ENCODE measurements at regions not wholly inside any gene's neighbourhood (a gene's known extent, or its start where the extent isn't known, plus 50 kb on each side); places are given as distances from the start of the nearest gene placed in this dataset.
A peak's percentile ranks its signal among the peaks of the same experiment; 100 is the strongest.
"Not testable (repeated sequence)": the region's sequence is repeated elsewhere in the genome, so short reads cannot be mapped to it uniquely, and the experiment has no call there.

DNA sequence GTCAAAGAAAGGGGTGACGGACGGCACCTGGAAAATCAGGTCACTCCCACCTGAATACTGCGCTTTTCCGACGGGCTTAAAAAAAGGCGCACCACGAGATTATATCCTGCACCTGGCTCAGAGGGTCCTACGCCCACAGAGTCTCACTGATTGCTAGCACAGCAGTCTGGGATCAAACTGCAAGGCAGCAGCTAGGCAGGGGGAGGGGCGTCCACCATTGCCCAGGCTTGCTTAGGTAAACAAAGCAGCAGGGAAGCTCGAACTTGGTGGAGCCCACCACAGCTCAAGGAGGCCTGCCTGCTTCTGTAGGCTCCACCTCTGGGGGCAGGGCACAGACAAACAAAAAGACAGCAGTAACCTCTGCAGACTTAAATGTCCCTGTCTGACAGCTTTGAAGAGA lies 277.3 kb upstream of the ST8SIA4 start:
- H3K4me2 ChIP-seq (ENCODE audit: insufficient read depth, low read length, poor library complexity, severe bottlenecking); H3K4me3 ChIP-seq (ENCODE audit: low read length in 2 of 2); H4K8ac ChIP-seq (ENCODE audit: low read depth, low read length); H3K9ac ChIP-seq (ENCODE audit: low read depth, low read length, poor library complexity); H3K9me3 ChIP-seq (replicated peaks in 1 of 2; ENCODE audit: control insufficient read depth in 2 of 2, insufficient read depth in 1 of 2, low read depth in 1 of 2, low read length in 2 of 2); H2AK5ac ChIP-seq (ENCODE audit: low read depth, low read length); H2BK15ac ChIP-seq (ENCODE audit: low read length); H3K36me3 ChIP-seq (replicated peaks in 1 of 2; ENCODE audit: control insufficient read depth in 2 of 2, insufficient read depth in 2 of 2, low read length in 2 of 2); H3K27ac ChIP-seq (replicated peaks; ENCODE audit: low read length); H2BK5ac ChIP-seq (ENCODE audit: low read length); H3K18ac ChIP-seq (ENCODE audit: low read length); H3K79me1 ChIP-seq (ENCODE audit: low read depth, low read length); H2AFZ ChIP-seq (ENCODE audit: low read length); H3K27me3 ChIP-seq (ENCODE audit: control insufficient read depth in 3 of 3, insufficient read depth in 3 of 3, low read depth in 1 of 3, low read length in 3 of 3); H3K4ac ChIP-seq (ENCODE audit: low read length); H4K91ac ChIP-seq (ENCODE audit: low read depth, low read length, poor library complexity); H2BK12ac ChIP-seq (ENCODE audit: low read length); DNase-seq (ENCODE audit: low spot score); H3K4me1 ChIP-seq (ENCODE audit: control insufficient read depth in 2 of 2, insufficient read depth in 1 of 2, low read depth in 1 of 2, low read length in 2 of 2); H3K14ac ChIP-seq (ENCODE audit: low read length); H2BK120ac ChIP-seq (ENCODE audit: low read depth, low read length); H3K23ac ChIP-seq (ENCODE audit: low read depth, low read length, poor library complexity): not testable (repeated sequence)
- no CpG with 5 or more reads among the region's 10 CpGs for WGBS, 2 donors (ENCODE audit: extremely low coverage in 2 of 2, insufficient read length in 2 of 2, insufficient replicate concordance in 1 of 2)

GRCh38 chr5:101176605-101177004 lies 273.5 kb upstream of the ST8SIA4 start:
- no peak overlapping the region for H3K14ac ChIP-seq (ENCODE audit: low read length)
- no peak overlapping the region for H4K91ac ChIP-seq (ENCODE audit: low read depth, low read length, poor library complexity)
- no peak overlapping the region for H4K8ac ChIP-seq (ENCODE audit: low read depth, low read length)
- H3K4ac ChIP-seq (ENCODE audit: low read length), result no peak overlapping the region
- H3K23ac ChIP-seq (ENCODE audit: low read depth, low read length, poor library complexity), result no peak overlapping the region
- H3K4me3 ChIP-seq (ENCODE audit: low read length in 2 of 2), result no peak overlapping the region
- H3K4me2 ChIP-seq (ENCODE audit: insufficient read depth, low read length, poor library complexity, severe bottlenecking), result no peak overlapping the region
- WGBS, 2 donors (ENCODE audit: extremely low coverage in 2 of 2, insufficient read length in 2 of 2, insufficient replicate concordance in 1 of 2), result no CpG with 5 or more reads among the region's 3 CpGs
- H2AK5ac ChIP-seq (ENCODE audit: low read depth, low read length), result no peak overlapping the region
- no peak overlapping the region for H2AFZ ChIP-seq (ENCODE audit: low read length)
- DNase-seq (ENCODE audit: low spot score), result no peak
- H3K18ac ChIP-seq (ENCODE audit: low read length), result no peak overlapping the region
- H2BK5ac ChIP-seq (ENCODE audit: low read length), result no peak overlapping the region
- no peaks in the 10 kb centered on the region for H3K36me3 ChIP-seq (replicated peaks in 1 of 2; ENCODE audit: control insufficient read depth in 2 of 2, insufficient read depth in 2 of 2, low read length in 2 of 2)
- H2BK12ac ChIP-seq (ENCODE audit: low read length), result no peak overlapping the region
- no peak overlapping the region for H3K9ac ChIP-seq (ENCODE audit: low read depth, low read length, poor library complexity)
- no peaks in the 10 kb centered on the region for H3K79me1 ChIP-seq (ENCODE audit: low read depth, low read length)
- H3K27ac ChIP-seq (replicated peaks; ENCODE audit: low read length), result no peak overlapping the region
- no peak overlapping the region for H2BK120ac ChIP-seq (ENCODE audit: low read depth, low read length)
- H3K27me3 ChIP-seq (ENCODE audit: control insufficient read depth in 3 of 3, insufficient read depth in 3 of 3, low read depth in 1 of 3, low read length in 3 of 3), result no peaks in the 10 kb centered on the region
- H2BK15ac ChIP-seq (ENCODE audit: low read length), result no peak overlapping the region
- no peaks in the 10 kb centered on the region for H3K4me1 ChIP-seq (ENCODE audit: control insufficient read depth in 2 of 2, insufficient read depth in 1 of 2, low read depth in 1 of 2, low read length in 2 of 2)
- H3K9me3 ChIP-seq (replicated peaks in 1 of 2; ENCODE audit: control insufficient read depth in 2 of 2, insufficient read depth in 1 of 2, low read depth in 1 of 2, low read length in 2 of 2), result peaks cover 2 to 8% of the 10 kb centered on the region in 2 donors

DNA sequence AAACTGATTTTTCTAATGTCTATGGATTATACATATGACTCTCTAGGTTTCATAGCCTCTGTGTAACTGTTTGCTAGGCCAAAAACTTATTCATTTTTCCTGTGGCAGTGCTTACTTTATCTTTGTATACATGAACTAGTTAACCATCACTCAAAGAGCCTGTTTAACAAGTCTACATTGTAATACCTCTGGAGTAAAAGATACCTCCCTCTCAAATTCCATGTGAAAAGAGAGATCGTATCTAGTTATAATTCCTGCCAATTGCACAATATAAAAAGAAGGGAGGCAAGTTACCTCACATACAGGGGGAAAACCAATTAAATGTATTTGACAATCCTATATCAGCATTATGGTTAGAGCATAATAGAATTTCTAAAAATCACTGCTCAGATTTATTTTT lies 271.9 kb upstream of the ST8SIA4 start:
- Histone ChIP-seq H3K79me1 (ENCODE audit: low read depth, low read length) (no peaks in the 10 kb centered on the region), H2BK5ac (ENCODE audit: low read length) (no peak overlapping the region), H2AK5ac (ENCODE audit: low read depth, low read length) (no peak overlapping the region), H3K18ac (ENCODE audit: low read length) (no peak overlapping the region), H4K8ac (ENCODE audit: low read depth, low read length) (no peak overlapping the region), H3K4me1 (ENCODE audit: control insufficient read depth in 2 of 2, insufficient read depth in 1 of 2, low read depth in 1 of 2, low read length in 2 of 2) (no peaks in the 10 kb centered on the region), H2BK12ac (ENCODE audit: low read length) (no peak overlapping the region), H3K14ac (ENCODE audit: low read length) (no peak overlapping the region), H2BK15ac (ENCODE audit: low read length) (no peak overlapping the region), H3K4ac (ENCODE audit: low read length) (no peak overlapping the region), H3K36me3 (replicated peaks in 1 of 2; ENCODE audit: control insufficient read depth in 2 of 2, insufficient read depth in 2 of 2, low read length in 2 of 2) (no peaks in the 10 kb centered on the region), H3K4me3 (ENCODE audit: low read length in 2 of 2) (no peak overlapping the region), H4K91ac (ENCODE audit: low read depth, low read length, poor library complexity) (no peak overlapping the region), H3K9ac (ENCODE audit: low read depth, low read length, poor library complexity) (no peak overlapping the region), H3K27ac (replicated peaks; ENCODE audit: low read length) (no peak overlapping the region), H2AFZ (ENCODE audit: low read length) (no peak overlapping the region), H3K27me3 (ENCODE audit: control insufficient read depth in 3 of 3, insufficient read depth in 3 of 3, low read depth in 1 of 3, low read length in 3 of 3) (no peaks in the 10 kb centered on the region), H3K4me2 (ENCODE audit: insufficient read depth, low read length, poor library complexity, severe bottlenecking) (no peak overlapping the region), H3K23ac (ENCODE audit: low read depth, low read length, poor library complexity) (no peak overlapping the region), H2BK120ac (ENCODE audit: low read depth, low read length) (no peak overlapping the region), H3K9me3 (replicated peaks in 1 of 2; ENCODE audit: control insufficient read depth in 2 of 2, insufficient read depth in 1 of 2, low read depth in 1 of 2, low read length in 2 of 2) (peaks cover 2 to 8% of the 10 kb centered on the region in 2 donors)
- DNase-seq (ENCODE audit: low spot score), result no peak
- whole genome bisulfite sequencing, 2 donors (ENCODE audit: extremely low coverage in 2 of 2, insufficient read length in 2 of 2, insufficient replicate concordance in 1 of 2), result no CpG with 5 or more reads among the region's 1 CpG

DNA sequence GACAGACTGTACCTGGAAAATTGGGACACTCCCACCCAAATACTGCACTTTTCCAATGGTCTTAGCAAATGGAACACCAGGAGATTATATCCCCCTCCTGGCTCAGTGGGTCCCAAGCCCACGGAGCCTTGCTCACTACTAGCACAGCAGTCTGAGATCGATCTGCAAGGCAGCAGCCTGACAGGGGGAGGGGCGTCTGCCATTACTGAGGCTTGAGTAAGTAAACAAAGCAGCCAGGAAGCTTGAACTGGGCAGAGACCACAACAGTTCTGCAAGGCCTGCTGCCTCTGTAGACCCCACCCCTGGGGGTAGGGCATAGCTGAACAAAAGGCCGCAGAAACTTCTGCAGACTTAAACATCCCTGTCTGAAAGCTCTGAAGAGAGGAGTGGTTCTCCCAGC lies 260.0 kb upstream of the ST8SIA4 start:
- no peak overlapping the region for H3K4me3 ChIP-seq (ENCODE audit: low read length in 2 of 2)
- H3K27me3 ChIP-seq (ENCODE audit: control insufficient read depth in 3 of 3, insufficient read depth in 3 of 3, low read depth in 1 of 3, low read length in 3 of 3), result no peaks in the 10 kb centered on the region
- WGBS, 2 donors (ENCODE audit: extremely low coverage in 2 of 2, insufficient read length in 2 of 2, insufficient replicate concordance in 1 of 2), result no CpG with 5 or more reads among the region's 4 CpGs
- H3K18ac ChIP-seq (ENCODE audit: low read length), result no peak overlapping the region
- no peaks in the 10 kb centered on the region for H3K36me3 ChIP-seq (replicated peaks in 1 of 2; ENCODE audit: control insufficient read depth in 2 of 2, insufficient read depth in 2 of 2, low read length in 2 of 2)
- no peak overlapping the region for H2BK120ac ChIP-seq (ENCODE audit: low read depth, low read length)
- no peak overlapping the region for H3K27ac ChIP-seq (replicated peaks; ENCODE audit: low read length)
- no peak overlapping the region for H3K23ac ChIP-seq (ENCODE audit: low read depth, low read length, poor library complexity)
- H2AFZ ChIP-seq (ENCODE audit: low read length), result peak overlapping the region; percentile 74
- H2BK12ac ChIP-seq (ENCODE audit: low read length), result no peak overlapping the region
- H3K9ac ChIP-seq (ENCODE audit: low read depth, low read length, poor library complexity), result no peak overlapping the region
- no peak overlapping the region for H2BK15ac ChIP-seq (ENCODE audit: low read length)
- H3K4me1 ChIP-seq (ENCODE audit: control insufficient read depth in 2 of 2, insufficient read depth in 1 of 2, low read depth in 1 of 2, low read length in 2 of 2), result no peaks in the 10 kb centered on the region
- no peaks in the 10 kb centered on the region for H3K9me3 ChIP-seq (replicated peaks in 1 of 2; ENCODE audit: control insufficient read depth in 2 of 2, insufficient read depth in 1 of 2, low read depth in 1 of 2, low read length in 2 of 2)
- no peak overlapping the region for H2BK5ac ChIP-seq (ENCODE audit: low read length)
- DNase-seq (ENCODE audit: low spot score), result no peak
- H3K4me2 ChIP-seq (ENCODE audit: insufficient read depth, low read length, poor library complexity, severe bottlenecking), result no peak overlapping the region
- no peak overlapping the region for H3K14ac ChIP-seq (ENCODE audit: low read length)
- H4K8ac ChIP-seq (ENCODE audit: low read depth, low read length), result no peak overlapping the region
- no peak overlapping the region for H2AK5ac ChIP-seq (ENCODE audit: low read depth, low read length)
- H4K91ac ChIP-seq (ENCODE audit: low read depth, low read length, poor library complexity), result no peak overlapping the region
- no peaks in the 10 kb centered on the region for H3K79me1 ChIP-seq (ENCODE audit: low read depth, low read length)
- no peak overlapping the region for H3K4ac ChIP-seq (ENCODE audit: low read length)
